ENCODE measurements at regions not wholly inside any gene's neighbourhood (a gene's known extent, or its start where the extent isn't known, plus 50 kb on each side); places are given as distances from the start of the nearest gene placed in this dataset.
"Not testable (repeated sequence)": the region's sequence is repeated elsewhere in the genome, so short reads cannot be mapped to it uniquely, and the experiment has no call there.

DNA sequence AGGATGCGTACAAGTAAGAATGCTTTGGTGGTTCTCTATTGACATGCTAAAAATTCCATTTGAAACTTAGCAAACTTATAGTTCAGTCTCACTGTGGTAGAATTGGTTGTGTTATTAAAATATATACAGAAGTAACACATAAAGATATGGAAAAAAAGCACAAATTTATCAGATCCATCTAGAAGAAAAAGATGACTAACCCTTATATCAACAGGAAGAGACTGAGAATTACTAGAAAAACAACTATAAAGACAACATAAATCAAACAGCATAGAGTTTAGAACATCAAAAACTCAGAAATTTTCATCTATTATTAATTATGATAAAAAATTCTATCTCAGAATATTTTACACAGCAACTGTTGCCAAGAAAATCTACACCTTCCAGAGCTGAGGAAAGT lies 491.0 kb downstream of the ETNK1 start:
- H3K9me3 ChIP-seq (ENCODE audit: control insufficient read depth in 3 of 3, low read length in 3 of 3): no peaks in the 10 kb centered on the region
- H3K4me3 ChIP-seq (ENCODE audit: low read length in 3 of 3): no peak overlapping the region
- no peaks in the 10 kb centered on the region for H3K27me3 ChIP-seq (ENCODE audit: control insufficient read depth in 3 of 3, insufficient read depth in 3 of 3, low read length in 3 of 3)
- H3K27ac ChIP-seq (ENCODE audit: low read depth, low read length): no peak overlapping the region
- H3K36me3 ChIP-seq (ENCODE audit: control insufficient read depth in 3 of 3, insufficient read depth in 3 of 3, low read length in 3 of 3): no peaks in the 10 kb centered on the region
- no peak overlapping the region for H3K9ac ChIP-seq (ENCODE audit: low read depth in 1 of 3, low read length in 3 of 3)
- H3K4me1 ChIP-seq (ENCODE audit: control insufficient read depth in 3 of 3, insufficient read depth in 3 of 3, low read length in 3 of 3): no peaks in the 10 kb centered on the region

DNA sequence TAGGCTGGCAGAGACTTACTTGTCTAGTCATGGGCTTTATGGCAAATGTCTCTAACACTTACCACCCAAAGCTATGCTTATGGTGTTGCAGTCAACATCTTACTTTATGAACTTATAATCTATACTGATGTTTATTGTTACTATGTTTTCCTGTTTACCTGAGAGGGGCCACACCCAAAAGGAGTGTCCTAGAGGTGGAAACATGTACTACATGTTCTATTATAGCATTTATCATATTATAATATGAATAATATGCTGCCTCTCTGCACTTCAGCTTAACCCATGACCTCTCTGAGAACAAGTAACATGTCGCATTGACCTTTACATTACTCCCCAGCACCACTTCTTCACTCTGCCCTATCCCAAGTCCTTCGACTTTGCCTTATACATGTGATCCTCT lies 501.8 kb downstream of the ETNK1 start:
- Histone ChIP-seq H3K36me3 (ENCODE audit: control insufficient read depth in 3 of 3, insufficient read depth in 3 of 3, low read length in 3 of 3) (no peaks in the 10 kb centered on the region), H3K4me3 (ENCODE audit: low read length in 3 of 3) (no peak overlapping the region), H3K4me1 (ENCODE audit: control insufficient read depth in 3 of 3, insufficient read depth in 3 of 3, low read length in 3 of 3) (no peaks in the 10 kb centered on the region), H3K9ac (ENCODE audit: low read depth in 1 of 3, low read length in 3 of 3) (no peak overlapping the region), H3K9me3 (ENCODE audit: control insufficient read depth in 3 of 3, low read length in 3 of 3) (no peaks in the 10 kb centered on the region), H3K27ac (ENCODE audit: low read depth, low read length) (no peak overlapping the region), H3K27me3 (ENCODE audit: control insufficient read depth in 3 of 3, insufficient read depth in 3 of 3, low read length in 3 of 3) (no peaks in the 10 kb centered on the region)

DNA sequence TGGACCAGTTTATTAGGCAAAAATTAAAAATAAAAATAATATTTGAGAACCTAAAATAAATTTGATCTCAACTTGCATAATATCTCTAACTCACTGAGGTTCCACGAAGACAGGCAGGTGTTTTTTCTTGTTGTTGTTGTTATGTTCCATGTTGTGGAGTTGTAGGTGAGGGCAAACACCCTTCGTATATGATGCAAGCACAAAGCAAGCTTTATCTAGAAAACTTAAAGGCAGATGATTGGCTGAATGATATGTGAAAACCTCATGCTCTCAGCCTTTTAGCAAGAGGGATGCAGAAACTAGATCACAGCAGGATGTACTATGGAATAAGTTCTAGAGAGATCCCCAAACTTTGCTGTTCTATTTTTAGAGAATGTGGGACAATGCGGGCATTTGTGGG lies 502.7 kb downstream of the ETNK1 start:
- H3K27me3 ChIP-seq (ENCODE audit: control insufficient read depth in 3 of 3, insufficient read depth in 3 of 3, low read length in 3 of 3): no peaks in the 10 kb centered on the region
- no peak overlapping the region for H3K4me3 ChIP-seq (ENCODE audit: low read length in 3 of 3)
- no peaks in the 10 kb centered on the region for H3K4me1 ChIP-seq (ENCODE audit: control insufficient read depth in 3 of 3, insufficient read depth in 3 of 3, low read length in 3 of 3)
- H3K9me3 ChIP-seq (ENCODE audit: control insufficient read depth in 3 of 3, low read length in 3 of 3): no peaks in the 10 kb centered on the region
- no peak overlapping the region for H3K27ac ChIP-seq (ENCODE audit: low read depth, low read length)
- no peaks in the 10 kb centered on the region for H3K36me3 ChIP-seq (ENCODE audit: control insufficient read depth in 3 of 3, insufficient read depth in 3 of 3, low read length in 3 of 3)
- no peak overlapping the region for H3K9ac ChIP-seq (ENCODE audit: low read depth in 1 of 3, low read length in 3 of 3)

DNA sequence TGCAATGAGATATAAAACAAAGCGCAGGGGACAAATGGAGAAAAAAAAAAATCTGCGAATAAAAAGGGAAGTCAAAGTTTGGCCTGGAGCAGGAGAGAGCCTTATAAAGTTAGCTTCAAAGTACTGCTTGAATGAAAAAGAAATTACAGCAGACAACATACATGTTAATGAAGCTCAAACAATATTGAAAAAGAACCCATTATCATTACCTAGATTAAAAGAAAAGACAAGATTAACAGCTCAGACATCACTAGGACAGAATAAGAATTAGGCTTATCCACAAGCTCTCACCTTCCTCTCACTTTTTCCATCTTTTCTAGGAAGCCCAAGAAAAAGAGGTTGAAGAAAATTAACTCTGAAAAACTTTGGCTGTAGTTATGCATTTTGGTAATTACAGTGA lies 503.5 kb downstream of the ETNK1 start:
- Histone ChIP-seq H3K9ac (ENCODE audit: low read depth in 1 of 3, low read length in 3 of 3) (no peak overlapping the region), H3K27ac (ENCODE audit: low read depth, low read length) (no peak overlapping the region), H3K9me3 (ENCODE audit: control insufficient read depth in 3 of 3, low read length in 3 of 3) (no peaks in the 10 kb centered on the region), H3K27me3 (ENCODE audit: control insufficient read depth in 3 of 3, insufficient read depth in 3 of 3, low read length in 3 of 3) (no peaks in the 10 kb centered on the region), H3K36me3 (ENCODE audit: control insufficient read depth in 3 of 3, insufficient read depth in 3 of 3, low read length in 3 of 3) (no peaks in the 10 kb centered on the region), H3K4me1 (ENCODE audit: control insufficient read depth in 3 of 3, insufficient read depth in 3 of 3, low read length in 3 of 3) (no peaks in the 10 kb centered on the region), H3K4me3 (ENCODE audit: low read length in 3 of 3) (no peak overlapping the region)

DNA sequence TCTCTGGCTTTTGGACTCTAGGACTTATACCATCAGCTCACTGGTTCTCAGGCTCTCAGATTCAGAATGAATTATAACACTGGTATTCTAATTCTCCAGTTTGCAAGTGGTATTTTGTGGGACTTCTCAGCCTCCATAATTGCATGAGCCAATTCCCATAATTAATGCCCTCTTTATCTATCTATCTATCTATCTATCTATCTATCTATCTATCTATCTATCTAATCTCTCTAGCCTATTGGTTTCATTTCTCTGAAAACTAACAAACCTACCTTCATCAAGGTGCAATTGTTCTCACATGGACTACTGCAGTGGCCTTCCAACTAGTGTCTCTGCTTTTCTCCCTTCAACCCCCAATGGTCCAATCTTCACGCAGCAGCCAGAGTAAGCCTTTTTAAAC lies 507.4 kb downstream of the ETNK1 start:
- Histone ChIP-seq H3K4me1 (ENCODE audit: control insufficient read depth in 3 of 3, insufficient read depth in 3 of 3, low read length in 3 of 3) (no peaks in the 10 kb centered on the region), H3K9ac (ENCODE audit: low read depth in 1 of 3, low read length in 3 of 3) (no peak overlapping the region), H3K9me3 (ENCODE audit: control insufficient read depth in 3 of 3, low read length in 3 of 3) (no peaks in the 10 kb centered on the region), H3K4me3 (ENCODE audit: low read length in 3 of 3) (no peak overlapping the region), H3K27me3 (ENCODE audit: control insufficient read depth in 3 of 3, insufficient read depth in 3 of 3, low read length in 3 of 3) (no peaks in the 10 kb centered on the region), H3K27ac (ENCODE audit: low read depth, low read length) (no peak overlapping the region), H3K36me3 (ENCODE audit: control insufficient read depth in 3 of 3, insufficient read depth in 3 of 3, low read length in 3 of 3) (no peaks in the 10 kb centered on the region)

DNA sequence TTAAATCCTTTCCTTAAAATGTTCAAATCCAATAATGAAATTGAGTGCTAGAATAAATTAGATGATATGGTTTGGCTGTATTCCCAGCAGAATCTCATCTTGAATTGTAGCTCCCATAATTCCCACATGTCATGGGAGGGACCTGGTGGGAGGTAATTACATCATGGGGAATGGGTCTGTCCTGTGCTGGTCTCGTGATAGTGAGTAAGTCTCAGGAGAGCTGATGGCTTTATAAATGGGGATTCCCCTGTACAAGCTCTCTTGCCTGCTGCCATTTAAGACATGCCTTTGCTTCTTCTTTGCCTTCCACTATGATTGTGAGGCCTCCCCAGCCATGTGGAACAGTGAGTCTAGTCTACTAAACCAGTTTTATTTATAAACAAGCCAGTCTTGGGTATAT lies 508.5 kb downstream of the ETNK1 start:
- Histone ChIP-seq H3K27me3 (ENCODE audit: control insufficient read depth in 3 of 3, insufficient read depth in 3 of 3, low read length in 3 of 3) (no peaks in the 10 kb centered on the region), H3K4me3 (ENCODE audit: low read length in 3 of 3) (no peak overlapping the region), H3K27ac (ENCODE audit: low read depth, low read length) (no peak overlapping the region), H3K9me3 (ENCODE audit: control insufficient read depth in 3 of 3, low read length in 3 of 3) (no peaks in the 10 kb centered on the region), H3K4me1 (ENCODE audit: control insufficient read depth in 3 of 3, insufficient read depth in 3 of 3, low read length in 3 of 3) (no peaks in the 10 kb centered on the region), H3K9ac (ENCODE audit: low read depth in 1 of 3, low read length in 3 of 3) (no peak overlapping the region), H3K36me3 (ENCODE audit: control insufficient read depth in 3 of 3, insufficient read depth in 3 of 3, low read length in 3 of 3) (no peaks in the 10 kb centered on the region)

DNA sequence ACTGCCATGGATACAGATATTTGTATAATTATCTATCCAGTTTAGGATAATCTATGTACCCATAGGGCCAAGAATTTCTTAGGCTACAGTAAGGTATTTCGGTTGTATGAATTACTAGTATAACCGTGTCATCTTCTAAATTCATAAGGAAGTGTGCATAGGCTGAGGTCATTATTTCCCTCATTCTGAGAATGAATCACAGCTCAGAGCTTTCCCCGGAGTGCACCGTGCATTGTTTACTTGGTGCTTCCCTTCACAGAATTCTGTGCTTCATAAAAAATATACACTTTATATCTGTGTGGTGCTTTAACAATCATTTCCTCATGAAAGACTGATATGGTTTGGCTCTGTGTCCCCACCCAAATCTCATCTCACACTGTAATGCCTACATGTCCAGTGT lies 514.1 kb downstream of the ETNK1 start:
- H3K27me3 ChIP-seq (ENCODE audit: control insufficient read depth in 3 of 3, insufficient read depth in 3 of 3, low read length in 3 of 3): no peaks in the 10 kb centered on the region
- H3K4me3 ChIP-seq (ENCODE audit: low read length in 3 of 3): no peak overlapping the region
- H3K4me1 ChIP-seq (ENCODE audit: control insufficient read depth in 3 of 3, insufficient read depth in 3 of 3, low read length in 3 of 3): no peaks in the 10 kb centered on the region
- H3K36me3 ChIP-seq (ENCODE audit: control insufficient read depth in 3 of 3, insufficient read depth in 3 of 3, low read length in 3 of 3): no peaks in the 10 kb centered on the region
- H3K27ac ChIP-seq (ENCODE audit: low read depth, low read length): no peak overlapping the region
- H3K9ac ChIP-seq (ENCODE audit: low read depth in 1 of 3, low read length in 3 of 3): no peak overlapping the region
- H3K9me3 ChIP-seq (ENCODE audit: control insufficient read depth in 3 of 3, low read length in 3 of 3): no peaks in the 10 kb centered on the region

DNA sequence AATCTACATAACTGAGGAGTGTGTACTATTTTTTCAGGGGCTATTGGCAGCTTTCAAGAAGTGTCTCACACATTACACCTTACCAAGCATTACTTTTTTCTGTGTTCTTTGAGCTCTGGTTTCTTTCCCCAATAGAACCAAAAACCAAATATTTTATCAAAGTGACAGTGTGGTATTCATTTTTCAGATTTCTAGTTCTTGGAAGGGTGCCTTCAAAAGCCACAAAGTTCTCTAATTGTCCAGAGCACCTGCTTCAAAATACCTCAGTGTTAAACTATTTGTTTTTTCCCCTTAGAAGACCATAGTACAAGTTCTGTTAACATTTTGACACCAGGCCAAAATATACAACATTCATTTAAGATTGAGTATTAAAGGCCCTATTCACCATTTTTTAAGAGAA lies 515.7 kb downstream of the ETNK1 start:
- Histone ChIP-seq H3K27me3 (ENCODE audit: control insufficient read depth in 3 of 3, insufficient read depth in 3 of 3, low read length in 3 of 3) (no peaks in the 10 kb centered on the region), H3K9me3 (ENCODE audit: control insufficient read depth in 3 of 3, low read length in 3 of 3) (peaks cover 0 to 4% (median 0%) of the 10 kb centered on the region in 3 donors), H3K27ac (ENCODE audit: low read depth, low read length) (no peak overlapping the region), H3K4me1 (ENCODE audit: control insufficient read depth in 3 of 3, insufficient read depth in 3 of 3, low read length in 3 of 3) (no peaks in the 10 kb centered on the region), H3K9ac (ENCODE audit: low read depth in 1 of 3, low read length in 3 of 3) (no peak overlapping the region), H3K4me3 (ENCODE audit: low read length in 3 of 3) (no peak overlapping the region), H3K36me3 (ENCODE audit: control insufficient read depth in 3 of 3, insufficient read depth in 3 of 3, low read length in 3 of 3) (no peaks in the 10 kb centered on the region)

DNA sequence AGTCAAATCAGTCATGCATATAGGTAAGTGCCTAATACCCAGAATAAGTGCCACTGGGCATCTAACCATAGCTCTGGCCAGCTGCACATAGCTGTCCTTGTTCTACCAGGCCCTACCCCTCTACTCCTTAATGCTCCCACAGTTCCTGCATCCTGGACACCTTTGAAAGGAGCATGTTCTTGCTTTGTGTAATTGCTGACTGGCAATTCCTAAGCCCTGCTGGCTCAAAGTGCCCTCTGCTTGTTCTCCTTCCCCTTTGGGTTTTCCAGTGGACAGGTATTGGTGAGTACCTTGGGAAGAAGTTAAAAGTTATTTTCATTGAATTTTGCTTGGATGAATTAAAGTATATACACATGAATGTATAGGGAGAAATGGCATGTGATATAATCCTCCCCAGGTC lies 516.4 kb downstream of the ETNK1 start:
- Histone ChIP-seq H3K4me3 (ENCODE audit: low read length in 3 of 3) (no peak overlapping the region), H3K4me1 (ENCODE audit: control insufficient read depth in 3 of 3, insufficient read depth in 3 of 3, low read length in 3 of 3) (no peaks in the 10 kb centered on the region), H3K36me3 (ENCODE audit: control insufficient read depth in 3 of 3, insufficient read depth in 3 of 3, low read length in 3 of 3) (no peaks in the 10 kb centered on the region), H3K9me3 (ENCODE audit: control insufficient read depth in 3 of 3, low read length in 3 of 3) (peaks cover 0 to 4% (median 0%) of the 10 kb centered on the region in 3 donors), H3K27ac (ENCODE audit: low read depth, low read length) (no peak overlapping the region), H3K9ac (ENCODE audit: low read depth in 1 of 3, low read length in 3 of 3) (no peak overlapping the region), H3K27me3 (ENCODE audit: control insufficient read depth in 3 of 3, insufficient read depth in 3 of 3, low read length in 3 of 3) (no peaks in the 10 kb centered on the region)

DNA sequence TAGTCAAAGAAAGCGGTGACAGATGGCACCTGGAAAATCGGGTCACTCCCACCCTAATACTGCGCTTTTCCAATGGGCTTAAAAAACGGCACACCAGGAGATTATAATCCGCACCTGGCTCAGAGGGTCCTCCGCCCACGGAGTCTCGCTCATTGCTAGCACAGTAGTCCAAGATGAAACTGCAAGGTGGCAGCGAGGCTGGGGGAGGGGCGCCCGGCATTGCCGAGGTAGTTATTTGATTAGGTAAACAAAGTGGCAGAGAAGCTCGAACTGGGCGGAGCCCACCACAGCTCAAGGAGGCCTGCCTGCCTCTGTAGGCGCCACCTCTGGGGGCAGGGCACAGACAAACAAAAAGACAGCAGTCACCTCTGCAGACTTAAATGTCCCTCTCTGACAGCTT lies 521.1 kb downstream of the ETNK1 start:
- H3K27me3 ChIP-seq (ENCODE audit: control insufficient read depth in 3 of 3, insufficient read depth in 3 of 3, low read length in 3 of 3); H3K9ac ChIP-seq (ENCODE audit: low read depth in 1 of 3, low read length in 3 of 3); H3K4me1 ChIP-seq (ENCODE audit: control insufficient read depth in 3 of 3, insufficient read depth in 3 of 3, low read length in 3 of 3); H3K36me3 ChIP-seq (ENCODE audit: control insufficient read depth in 3 of 3, insufficient read depth in 3 of 3, low read length in 3 of 3); H3K27ac ChIP-seq (ENCODE audit: low read depth, low read length); H3K4me3 ChIP-seq (ENCODE audit: low read length in 3 of 3); H3K9me3 ChIP-seq (ENCODE audit: control insufficient read depth in 3 of 3, low read length in 3 of 3): not testable (repeated sequence)

DNA sequence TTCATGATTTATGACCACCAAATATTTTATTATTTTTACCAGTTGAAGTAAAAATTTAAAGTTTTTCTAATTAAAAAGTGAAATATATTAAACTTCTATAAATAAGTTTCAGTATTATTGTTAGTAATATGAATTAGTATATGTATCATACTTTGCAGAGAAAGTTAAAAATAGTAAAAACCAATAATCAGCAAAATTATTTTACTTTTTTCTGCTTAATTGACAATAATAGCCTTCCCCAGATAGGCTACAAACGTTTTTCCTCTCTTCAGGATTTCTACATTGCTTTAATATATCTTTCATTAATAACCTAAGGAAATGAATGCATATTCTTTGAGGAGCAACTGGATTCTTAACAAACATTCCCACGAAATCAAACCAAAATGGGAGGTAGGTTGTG lies 543.5 kb downstream of the ETNK1 start:
- Histone ChIP-seq H3K9ac (ENCODE audit: low read depth in 1 of 3, low read length in 3 of 3) (no peak overlapping the region), H3K27me3 (ENCODE audit: control insufficient read depth in 3 of 3, insufficient read depth in 3 of 3, low read length in 3 of 3) (no peaks in the 10 kb centered on the region), H3K4me3 (ENCODE audit: low read length in 3 of 3) (no peak overlapping the region), H3K27ac (ENCODE audit: low read depth, low read length) (no peak overlapping the region), H3K4me1 (ENCODE audit: control insufficient read depth in 3 of 3, insufficient read depth in 3 of 3, low read length in 3 of 3) (no peaks in the 10 kb centered on the region), H3K9me3 (ENCODE audit: control insufficient read depth in 3 of 3, low read length in 3 of 3) (no peaks in the 10 kb centered on the region), H3K36me3 (ENCODE audit: control insufficient read depth in 3 of 3, insufficient read depth in 3 of 3, low read length in 3 of 3) (no peaks in the 10 kb centered on the region)
